ENCODE measurements at regions not wholly inside any gene's neighbourhood (a gene's known extent, or its start where the extent isn't known, plus 50 kb on each side); places are given as distances from the start of the nearest gene placed in this dataset.
A peak's percentile ranks its signal among the peaks of the same experiment; 100 is the strongest.

DNA sequence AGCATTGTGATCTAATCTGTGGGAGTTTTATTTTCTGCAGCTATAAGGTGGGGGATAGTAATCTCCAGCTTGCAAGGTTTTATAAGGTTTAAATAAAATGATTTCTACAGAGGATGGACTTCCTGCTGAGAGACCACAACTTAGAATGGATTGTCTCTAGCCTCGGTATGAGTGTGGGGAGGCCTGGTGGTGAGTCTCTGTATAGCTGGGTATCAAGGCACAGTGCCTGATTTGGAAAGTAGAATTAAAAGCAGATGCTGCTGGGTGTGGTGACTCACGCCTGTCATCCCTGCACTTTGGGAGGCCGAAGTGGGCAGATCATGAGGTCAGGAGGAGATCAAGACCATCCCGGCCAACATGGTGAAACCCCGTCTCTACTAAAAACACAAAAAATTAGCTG is 162.0 kb upstream of the GATB start:
- no peaks in the 10 kb centered on the region for H3K9me3 Mint-ChIP-seq (ENCODE audit: low read depth)
- peak; percentile 39 for ATAC-seq
- H3K4me1 Mint-ChIP-seq = no peaks in the 10 kb centered on the region
- peaks cover 2% of the 10 kb centered on the region for H3K27me3 Mint-ChIP-seq
- no peak overlapping the region for H3K4me3 Mint-ChIP-seq
- H3K36me3 Mint-ChIP-seq = no peaks in the 10 kb centered on the region
- CTCF ChIA-PET = no interaction called here
- H3K27ac Mint-ChIP-seq = no peak overlapping the region
- DNase-seq = no peak

DNA sequence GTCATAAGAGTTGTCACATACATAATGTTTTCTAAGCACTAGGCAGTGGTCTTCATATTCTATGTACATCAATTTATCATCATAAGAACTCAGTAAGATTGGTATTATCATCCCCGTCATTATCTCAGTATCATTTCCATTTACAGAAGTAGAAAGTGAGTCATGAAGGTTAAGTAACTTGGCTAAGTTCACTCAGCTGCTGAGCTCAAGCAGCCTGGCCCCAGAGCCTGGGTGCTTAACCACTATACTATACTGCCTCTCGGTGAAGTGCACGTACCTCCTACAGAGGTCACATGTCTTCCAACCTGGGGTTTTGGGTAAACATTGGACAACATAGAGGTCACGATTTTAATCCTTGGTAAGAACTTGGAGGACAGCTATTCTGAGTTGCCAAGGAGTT is 161.5 kb upstream of the GATB start:
- CTCF ChIA-PET = no interaction called here
- DNase-seq (no peak), ATAC-seq (no peak)
- Mint-ChIP-seq H3K9me3 (ENCODE audit: low read depth) (no peaks in the 10 kb centered on the region), H3K4me3 (no peak overlapping the region), H3K4me1 (no peaks in the 10 kb centered on the region), H3K36me3 (no peaks in the 10 kb centered on the region), H3K27me3 (peaks cover 2% of the 10 kb centered on the region), H3K27ac (no peak overlapping the region)

- H3K36me3 Mint-ChIP-seq = no peaks in the 10 kb centered on the region
- H3K27ac Mint-ChIP-seq = no peak overlapping the region
- peaks cover 2% of the 10 kb centered on the region for H3K27me3 Mint-ChIP-seq
- CTCF ChIA-PET = no interaction called here
- no peaks in the 10 kb centered on the region for H3K4me1 Mint-ChIP-seq
- no peaks in the 10 kb centered on the region for H3K9me3 Mint-ChIP-seq (ENCODE audit: low read depth)
- no peak for DNase-seq
- no peak overlapping the region for H3K4me3 Mint-ChIP-seq
- no peak for ATAC-seq
Observed at GRCh38 chr4:151921811-151922210, 161.0 kb upstream of the GATB start.

DNA sequence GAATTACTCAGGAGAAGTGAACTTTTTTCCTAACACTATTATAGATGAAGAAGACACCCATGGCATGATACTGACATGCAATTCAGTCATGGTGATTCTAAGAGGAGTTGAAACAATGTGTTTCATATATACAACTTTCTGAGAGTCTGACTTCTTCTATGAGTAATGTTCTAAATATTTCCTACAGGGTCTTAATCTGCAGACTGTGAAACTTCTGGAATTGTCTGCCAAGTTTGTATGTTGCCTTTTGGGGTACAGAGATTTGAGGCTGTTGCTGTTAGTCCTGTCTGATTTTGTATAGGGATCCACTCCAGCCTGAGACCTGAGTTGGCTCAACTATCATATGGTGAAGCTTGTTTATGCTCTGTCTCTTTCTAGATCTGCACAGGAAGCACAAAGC is 160.6 kb upstream of the GATB start:
- no peak overlapping the region for H3K27ac Mint-ChIP-seq
- H3K9me3 Mint-ChIP-seq (ENCODE audit: low read depth) = no peaks in the 10 kb centered on the region
- H3K4me1 Mint-ChIP-seq = no peaks in the 10 kb centered on the region
- ATAC-seq (no peak), DNase-seq (no peak)
- no peak overlapping the region for H3K4me3 Mint-ChIP-seq
- no peaks in the 10 kb centered on the region for H3K36me3 Mint-ChIP-seq
- H3K27me3 Mint-ChIP-seq = peaks cover 2% of the 10 kb centered on the region
- CTCF ChIA-PET = no interaction called here

DNA sequence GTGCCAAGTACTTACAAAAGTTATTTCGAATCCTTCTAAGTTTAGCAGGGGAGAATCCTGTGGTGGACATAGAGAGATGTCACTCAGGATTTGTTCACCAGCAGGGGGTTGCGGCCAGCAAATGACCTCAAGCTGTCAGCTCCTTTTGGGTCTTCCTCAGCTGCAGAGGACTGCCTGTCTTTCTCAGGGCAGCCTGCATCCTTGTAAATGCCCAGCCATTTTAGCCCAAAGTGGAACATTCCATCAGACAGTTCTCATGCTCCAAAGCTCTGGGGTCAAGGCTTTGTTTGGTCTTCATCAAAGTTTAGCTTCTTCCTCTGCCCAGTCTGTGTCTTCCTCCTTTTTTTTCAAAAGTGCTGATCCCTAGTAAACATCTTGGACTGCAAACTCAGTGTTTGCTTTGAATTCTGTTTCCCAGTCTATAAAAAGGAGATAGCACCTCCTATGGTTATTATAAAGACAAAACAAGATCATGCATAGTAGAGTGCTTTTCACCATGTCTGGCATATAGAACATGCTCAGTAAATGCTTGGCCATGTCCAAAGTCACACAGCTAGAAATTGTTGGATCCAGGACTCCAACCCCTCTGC is 156.4 kb upstream of the GATB start:
- H3K27ac Mint-ChIP-seq = no peak overlapping the region
- DNase-seq (no peak), ATAC-seq (no peak)
- H3K4me1 Mint-ChIP-seq = no peaks in the 10 kb centered on the region
- no peaks in the 10 kb centered on the region for H3K36me3 Mint-ChIP-seq
- CTCF ChIA-PET = no interaction called here
- no peak overlapping the region for H3K4me3 Mint-ChIP-seq
- no peaks in the 10 kb centered on the region for H3K27me3 Mint-ChIP-seq
- H3K9me3 Mint-ChIP-seq (ENCODE audit: low read depth) = no peaks in the 10 kb centered on the region

- H3K36me3 Mint-ChIP-seq = no peaks in the 10 kb centered on the region
- no peaks in the 10 kb centered on the region for H3K4me1 Mint-ChIP-seq
- no peak overlapping the region for H3K27ac Mint-ChIP-seq
- DNase-seq (no peak), ATAC-seq (no peak)
- CTCF ChIA-PET = no interaction called here
- H3K27me3 Mint-ChIP-seq = no peaks in the 10 kb centered on the region
- H3K9me3 Mint-ChIP-seq (ENCODE audit: low read depth) = no peaks in the 10 kb centered on the region
- H3K4me3 Mint-ChIP-seq = no peak overlapping the region
Observed at GRCh38 chr4:151912632-151913031, 151.8 kb upstream of the GATB start.

DNA sequence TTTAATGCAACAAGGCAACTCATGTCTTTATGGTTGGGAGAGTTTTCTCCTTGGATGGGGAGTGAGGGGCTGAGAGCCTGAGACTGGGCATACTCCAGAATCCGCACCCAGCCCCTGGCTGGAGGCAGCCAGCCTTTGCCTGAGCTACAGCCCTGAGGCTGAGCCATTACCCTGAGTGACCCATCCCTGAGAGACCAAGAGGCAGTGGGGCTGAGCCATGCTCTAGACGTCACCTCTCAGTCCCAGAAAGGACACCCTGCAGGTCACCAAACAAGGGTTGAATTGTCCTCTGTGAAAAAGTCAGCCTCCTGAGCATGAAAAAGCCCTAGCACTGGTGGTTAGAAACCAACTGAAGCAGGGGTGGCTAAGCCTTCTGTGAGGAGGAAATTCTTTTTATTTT is 151.2 kb upstream of the GATB start:
- Mint-ChIP-seq H3K36me3 (no peaks in the 10 kb centered on the region), H3K4me1 (no peaks in the 10 kb centered on the region), H3K27ac (no peak overlapping the region), H3K9me3 (ENCODE audit: low read depth) (no peaks in the 10 kb centered on the region), H3K4me3 (no peak overlapping the region), H3K27me3 (no peaks in the 10 kb centered on the region)
- CTCF ChIA-PET = no interaction called here
- ATAC-seq (no peak), DNase-seq (no peak)

GRCh38 chr4:151908734-151909497 is 148.1 kb upstream of the GATB start:
- Mint-ChIP-seq H3K9me3 (ENCODE audit: low read depth) (peaks cover 3% of the 10 kb centered on the region), H3K36me3 (no peaks in the 10 kb centered on the region), H3K4me1 (no peaks in the 10 kb centered on the region)

DNA sequence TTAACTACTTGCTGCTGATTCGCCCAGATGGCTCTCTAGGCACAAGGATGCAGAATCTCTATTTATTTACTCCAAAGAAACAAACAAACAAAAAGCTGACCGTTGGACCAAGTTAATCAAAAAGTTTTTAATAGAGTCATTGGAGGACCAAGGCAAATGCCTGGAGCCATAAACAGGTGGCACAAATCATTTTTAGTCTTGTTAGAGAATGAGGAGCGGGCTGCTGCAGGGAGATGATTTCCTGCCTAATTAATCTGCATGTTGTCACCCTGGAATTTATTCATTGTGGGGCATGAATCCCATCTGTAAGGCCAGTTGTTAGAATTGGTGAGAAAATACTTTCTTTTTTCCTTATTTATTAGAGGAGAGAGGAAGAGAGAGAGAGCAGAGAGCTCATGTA is 147.4 kb upstream of the GATB start:
- Mint-ChIP-seq H3K27ac (no peak overlapping the region), H3K9me3 (ENCODE audit: low read depth) (peaks cover 3% of the 10 kb centered on the region), H3K36me3 (no peaks in the 10 kb centered on the region), H3K4me1 (no peaks in the 10 kb centered on the region), H3K27me3 (no peaks in the 10 kb centered on the region), H3K4me3 (no peak overlapping the region)
- ATAC-seq (no peak), DNase-seq (no peak)
- CTCF ChIA-PET = no interaction called here

More at GRCh38 chr4:151908734-151909497, 148.1 kb upstream of the GATB start:
- Mint-ChIP-seq H3K27me3 (no peaks in the 10 kb centered on the region), H3K4me3 (no peak overlapping the region), H3K27ac (no peak overlapping the region)
- DNase-seq = no peak
- CTCF ChIA-PET = no interaction called here
- ATAC-seq = no peak

DNA sequence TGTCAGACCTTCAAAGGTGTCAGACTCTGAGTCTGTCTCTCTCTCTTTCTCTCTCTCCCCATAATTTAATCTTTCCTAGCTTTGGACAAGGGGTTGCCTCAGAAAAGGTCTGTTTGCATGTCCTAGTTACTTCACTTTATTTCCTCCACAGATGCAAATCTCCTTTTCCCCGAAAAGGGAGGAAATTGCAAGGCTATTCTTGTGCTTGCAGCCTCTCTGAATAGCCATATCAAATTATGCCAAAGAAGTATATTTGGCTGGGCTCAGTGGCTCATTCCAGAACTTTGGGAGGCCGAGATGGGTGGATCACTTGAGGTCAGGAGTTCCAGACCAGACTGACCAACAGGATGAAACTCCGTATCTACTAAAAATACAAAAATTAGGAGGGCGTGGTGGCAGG is 145.6 kb upstream of the GATB start:
- no peak overlapping the region for H3K4me3 Mint-ChIP-seq
- no peaks in the 10 kb centered on the region for H3K27me3 Mint-ChIP-seq
- DNase-seq (no peak), ATAC-seq (no peak)
- H3K36me3 Mint-ChIP-seq = peaks cover 7% of the 10 kb centered on the region
- H3K27ac Mint-ChIP-seq = no peak overlapping the region
- CTCF ChIA-PET = no interaction called here
- peaks cover 14% of the 10 kb centered on the region for H3K9me3 Mint-ChIP-seq (ENCODE audit: low read depth)
- H3K4me1 Mint-ChIP-seq = no peaks in the 10 kb centered on the region

GRCh38 chr4:151905197-151905596 is 144.4 kb upstream of the GATB start:
- peaks cover 7% of the 10 kb centered on the region for H3K36me3 Mint-ChIP-seq
- CTCF ChIA-PET = no interaction called here

DNA sequence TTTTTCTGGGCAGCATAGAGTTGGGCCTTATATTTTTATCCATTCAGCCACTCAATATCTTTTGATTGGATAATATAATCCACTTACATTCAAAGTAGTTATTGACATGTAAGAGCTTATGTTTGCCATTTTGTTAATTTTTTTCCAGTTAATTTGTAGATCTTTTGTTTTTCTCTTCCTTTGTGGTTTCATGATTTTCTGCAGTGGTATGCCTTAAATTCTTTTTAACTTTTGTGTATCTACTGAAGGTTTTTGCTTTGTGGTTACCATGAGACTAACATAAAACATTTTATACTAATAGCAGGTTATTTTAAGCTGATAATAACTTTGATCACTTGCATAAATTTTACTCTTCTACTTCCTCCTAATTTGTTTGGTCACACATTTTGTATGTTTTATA is 140.8 kb upstream of the GATB start:
- no peaks in the 10 kb centered on the region for H3K4me1 Mint-ChIP-seq
- ATAC-seq (no peak), DNase-seq (no peak)
- no peak overlapping the region for H3K27ac Mint-ChIP-seq
- peaks cover 7% of the 10 kb centered on the region for H3K36me3 Mint-ChIP-seq
- no peaks in the 10 kb centered on the region for H3K27me3 Mint-ChIP-seq
- CTCF ChIA-PET = no interaction called here
- H3K9me3 Mint-ChIP-seq (ENCODE audit: low read depth) = peaks cover 18% of the 10 kb centered on the region
- no peak overlapping the region for H3K4me3 Mint-ChIP-seq

More at GRCh38 chr4:151905197-151905596, 144.4 kb upstream of the GATB start:
- ATAC-seq (no peak), DNase-seq (no peak)
- no peak overlapping the region for H3K4me3 Mint-ChIP-seq
- no peaks in the 10 kb centered on the region for H3K4me1 Mint-ChIP-seq
- no peaks in the 10 kb centered on the region for H3K27me3 Mint-ChIP-seq
- peaks cover 18% of the 10 kb centered on the region for H3K9me3 Mint-ChIP-seq (ENCODE audit: low read depth)
- no peak overlapping the region for H3K27ac Mint-ChIP-seq

DNA sequence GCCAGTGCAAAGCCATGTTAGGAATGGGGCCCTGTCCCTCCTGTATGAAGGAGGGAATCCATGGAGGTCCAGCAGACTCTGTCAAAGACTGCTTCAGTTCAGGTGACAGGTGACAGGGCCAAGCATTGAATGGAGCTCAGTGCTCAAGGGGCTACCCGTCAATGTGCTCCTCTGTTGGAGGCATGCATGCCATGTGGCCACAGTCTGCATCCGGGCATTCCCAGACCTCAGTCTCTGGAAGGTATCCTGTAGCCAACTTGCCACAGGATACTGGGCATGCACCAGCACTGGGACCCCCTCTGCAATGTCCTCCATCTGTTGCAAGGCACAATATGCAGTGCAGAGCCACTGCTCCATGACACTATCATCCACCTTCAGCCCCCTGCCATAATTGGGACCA is 136.1 kb upstream of the GATB start:
- Mint-ChIP-seq H3K4me3 (no peak overlapping the region), H3K36me3 (no peaks in the 10 kb centered on the region), H3K9me3 (ENCODE audit: low read depth) (peaks cover 7% of the 10 kb centered on the region), H3K27me3 (no peaks in the 10 kb centered on the region), H3K4me1 (no peaks in the 10 kb centered on the region), H3K27ac (no peak overlapping the region)
- no peak for DNase-seq
- CTCF ChIA-PET = no interaction called here
- ATAC-seq = no peak

DNA sequence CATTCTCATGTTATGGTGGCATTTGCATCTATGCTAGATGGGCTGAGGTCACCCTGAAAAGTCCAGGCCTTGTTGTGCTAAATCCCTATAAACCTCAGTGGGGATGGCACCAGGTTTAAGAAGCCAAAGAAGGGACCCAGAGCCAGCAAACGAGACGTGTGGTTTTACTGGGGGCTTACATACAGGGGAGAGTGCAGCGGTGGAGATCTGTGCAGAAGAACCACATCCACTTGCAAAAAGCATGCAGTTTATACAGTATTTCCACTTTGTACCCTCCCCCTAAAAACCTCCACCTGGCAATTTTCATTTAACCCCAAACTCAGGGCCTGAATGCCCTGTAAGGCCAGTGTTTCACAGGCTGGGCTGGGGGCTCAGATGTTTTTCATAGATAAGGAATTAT is 134.9 kb upstream of the GATB start:
- no peak overlapping the region for H3K4me3 Mint-ChIP-seq
- ATAC-seq (no peak), DNase-seq (no peak)
- CTCF ChIA-PET = no interaction called here
- no peak overlapping the region for H3K27ac Mint-ChIP-seq
- H3K36me3 Mint-ChIP-seq = no peaks in the 10 kb centered on the region
- no peaks in the 10 kb centered on the region for H3K4me1 Mint-ChIP-seq
- H3K9me3 Mint-ChIP-seq (ENCODE audit: low read depth) = no peaks in the 10 kb centered on the region
- no peaks in the 10 kb centered on the region for H3K27me3 Mint-ChIP-seq

Data from activated CD8-positive, alpha-beta memory T cell treated with anti-CD3 and anti-CD28 coated beads, Interleukin-2, amount 10 ng/mL, durations not matched to agents 7 days and 5 days (primary cell).